ENCODE measurements at regions not wholly inside any gene's neighbourhood (a gene's known extent, or its start where the extent isn't known, plus 50 kb on each side); places are given as distances from the start of the nearest gene placed in this dataset.

DNA sequence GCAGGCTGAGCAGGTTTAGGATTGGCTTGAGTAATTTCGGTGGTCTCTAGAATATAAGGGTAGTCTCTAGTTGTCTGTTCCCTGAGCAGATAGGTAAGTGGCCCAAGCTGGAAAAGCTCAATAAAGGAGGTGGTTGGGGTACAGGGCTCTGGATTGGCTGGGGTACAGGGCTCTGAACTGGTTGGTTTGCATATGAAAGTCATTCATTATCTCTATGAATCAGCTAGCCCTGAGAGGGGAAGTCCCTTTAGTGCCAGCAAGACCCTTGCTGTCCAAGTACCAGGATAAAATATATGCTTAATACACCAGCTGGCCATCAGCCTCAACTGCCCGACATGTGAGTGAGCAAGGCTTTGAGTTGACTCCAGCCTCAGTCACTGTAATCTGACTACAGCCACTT is 93.0 kb downstream of the ZBTB18 start:
- ChIA-PET RAD21 (ENCODE audit: unreplicated experiment) (interaction anchor here (1.0 kb wide), 1 partner anchor 83 kb away, joined by 3 read pairs; no protein-coding TSS in a partner anchor), POLR2A (no interaction called here)
- no TSS peak for BruUV-seq (replicated peaks)

More for the DNA sequence above, 93.0 kb downstream of the ZBTB18 start:
- H3K4me2 ChIP-seq (ENCODE audit: control insufficient read depth, insufficient read depth): no peak overlapping the region
- ATAC-seq (peak; percentile 38; the same call in 2 of the 3 replicates), FAIRE-seq (no peak), DNase-seq (ENCODE audit: low read depth, low spot score) (no peak)
- in situ Hi-C loops (cut with MboI): no loop called here
- H3K9me3 ChIP-seq (replicated peaks; ENCODE audit: control insufficient read depth, insufficient read depth, low read length): no peaks in the 10 kb centered on the region
- no peaks in the 10 kb centered on the region for H3K4me1 ChIP-seq (ENCODE audit: control insufficient read depth, insufficient read depth, low read length)
- TF ChIP-seq ASH2L (IDR thresholded peaks at IDR 0.05; ENCODE audit: borderline replicate concordance, low read depth) (no peak), IKZF1 (conservative IDR thresholded peaks at IDR 0.05) (no peak), RB1 (IDR thresholded peaks at IDR 0.05; ENCODE audit: borderline replicate concordance) (no peak), CBX3 (IDR thresholded peaks at IDR 0.05; ENCODE audit: borderline replicate concordance, low read depth) (no peak), ZZZ3 (IDR thresholded peaks at IDR 0.05; ENCODE audit: control insufficient read depth, insufficient read length, low read depth) (no peak), PAX5 (IDR thresholded peaks at IDR 0.05; ENCODE audit: borderline replicate concordance, low read depth, low read length) (no peak), SREBF2 (IDR thresholded peaks at IDR 0.05; ENCODE audit: low read length) (no peak), HCFC1 (IDR thresholded peaks at IDR 0.05; ENCODE audit: low read length) (no peak), GATAD2B (conservative IDR thresholded peaks at IDR 0.05; ENCODE audit: low read depth) (no peak), CBX5 (IDR thresholded peaks at IDR 0.05; ENCODE audit: low read depth) (no peak), TCF12 (IDR thresholded peaks at IDR 0.05; ENCODE audit: low read depth, low read length) (no peak), LARP7 (IDR thresholded peaks at IDR 0.05) (no peak), ZSCAN29 (IDR thresholded peaks at IDR 0.05) (no peak), HDAC6 (IDR thresholded peaks at IDR 0.05; ENCODE audit: unreplicated experiment) (no peak)
- TF ChIP-seq, protein P1, sequence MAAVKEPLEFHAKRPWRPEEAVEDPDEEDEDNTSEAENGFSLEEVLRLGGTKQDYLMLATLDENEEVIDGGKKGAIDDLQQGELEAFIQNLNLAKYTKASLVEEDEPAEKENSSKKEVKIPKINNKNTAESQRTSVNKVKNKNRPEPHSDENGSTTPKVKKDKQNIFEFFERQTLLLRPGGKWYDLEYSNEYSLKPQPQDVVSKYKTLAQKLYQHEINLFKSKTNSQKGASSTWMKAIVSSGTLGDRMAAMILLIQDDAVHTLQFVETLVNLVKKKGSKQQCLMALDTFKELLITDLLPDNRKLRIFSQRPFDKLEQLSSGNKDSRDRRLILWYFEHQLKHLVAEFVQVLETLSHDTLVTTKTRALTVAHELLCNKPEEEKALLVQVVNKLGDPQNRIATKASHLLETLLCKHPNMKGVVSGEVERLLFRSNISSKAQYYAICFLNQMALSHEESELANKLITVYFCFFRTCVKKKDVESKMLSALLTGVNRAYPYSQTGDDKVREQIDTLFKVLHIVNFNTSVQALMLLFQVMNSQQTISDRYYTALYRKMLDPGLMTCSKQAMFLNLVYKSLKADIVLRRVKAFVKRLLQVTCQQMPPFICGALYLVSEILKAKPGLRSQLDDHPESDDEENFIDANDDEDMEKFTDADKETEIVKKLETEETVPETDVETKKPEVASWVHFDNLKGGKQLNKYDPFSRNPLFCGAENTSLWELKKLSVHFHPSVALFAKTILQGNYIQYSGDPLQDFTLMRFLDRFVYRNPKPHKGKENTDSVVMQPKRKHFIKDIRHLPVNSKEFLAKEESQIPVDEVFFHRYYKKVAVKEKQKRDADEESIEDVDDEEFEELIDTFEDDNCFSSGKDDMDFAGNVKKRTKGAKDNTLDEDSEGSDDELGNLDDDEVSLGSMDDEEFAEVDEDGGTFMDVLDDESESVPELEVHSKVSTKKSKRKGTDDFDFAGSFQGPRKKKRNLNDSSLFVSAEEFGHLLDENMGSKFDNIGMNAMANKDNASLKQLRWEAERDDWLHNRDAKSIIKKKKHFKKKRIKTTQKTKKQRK (IDR thresholded peaks at IDR 0.05; ENCODE audit: low read depth, low read length): no peak
- TF ChIP-seq, protein P2, sequence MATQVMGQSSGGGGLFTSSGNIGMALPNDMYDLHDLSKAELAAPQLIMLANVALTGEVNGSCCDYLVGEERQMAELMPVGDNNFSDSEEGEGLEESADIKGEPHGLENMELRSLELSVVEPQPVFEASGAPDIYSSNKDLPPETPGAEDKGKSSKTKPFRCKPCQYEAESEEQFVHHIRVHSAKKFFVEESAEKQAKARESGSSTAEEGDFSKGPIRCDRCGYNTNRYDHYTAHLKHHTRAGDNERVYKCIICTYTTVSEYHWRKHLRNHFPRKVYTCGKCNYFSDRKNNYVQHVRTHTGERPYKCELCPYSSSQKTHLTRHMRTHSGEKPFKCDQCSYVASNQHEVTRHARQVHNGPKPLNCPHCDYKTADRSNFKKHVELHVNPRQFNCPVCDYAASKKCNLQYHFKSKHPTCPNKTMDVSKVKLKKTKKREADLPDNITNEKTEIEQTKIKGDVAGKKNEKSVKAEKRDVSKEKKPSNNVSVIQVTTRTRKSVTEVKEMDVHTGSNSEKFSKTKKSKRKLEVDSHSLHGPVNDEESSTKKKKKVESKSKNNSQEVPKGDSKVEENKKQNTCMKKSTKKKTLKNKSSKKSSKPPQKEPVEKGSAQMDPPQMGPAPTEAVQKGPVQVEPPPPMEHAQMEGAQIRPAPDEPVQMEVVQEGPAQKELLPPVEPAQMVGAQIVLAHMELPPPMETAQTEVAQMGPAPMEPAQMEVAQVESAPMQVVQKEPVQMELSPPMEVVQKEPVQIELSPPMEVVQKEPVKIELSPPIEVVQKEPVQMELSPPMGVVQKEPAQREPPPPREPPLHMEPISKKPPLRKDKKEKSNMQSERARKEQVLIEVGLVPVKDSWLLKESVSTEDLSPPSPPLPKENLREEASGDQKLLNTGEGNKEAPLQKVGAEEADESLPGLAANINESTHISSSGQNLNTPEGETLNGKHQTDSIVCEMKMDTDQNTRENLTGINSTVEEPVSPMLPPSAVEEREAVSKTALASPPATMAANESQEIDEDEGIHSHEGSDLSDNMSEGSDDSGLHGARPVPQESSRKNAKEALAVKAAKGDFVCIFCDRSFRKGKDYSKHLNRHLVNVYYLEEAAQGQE (IDR thresholded peaks at IDR 0.05; ENCODE audit: low read depth, low read length): no peak
- TF ChIP-seq, protein P3, sequence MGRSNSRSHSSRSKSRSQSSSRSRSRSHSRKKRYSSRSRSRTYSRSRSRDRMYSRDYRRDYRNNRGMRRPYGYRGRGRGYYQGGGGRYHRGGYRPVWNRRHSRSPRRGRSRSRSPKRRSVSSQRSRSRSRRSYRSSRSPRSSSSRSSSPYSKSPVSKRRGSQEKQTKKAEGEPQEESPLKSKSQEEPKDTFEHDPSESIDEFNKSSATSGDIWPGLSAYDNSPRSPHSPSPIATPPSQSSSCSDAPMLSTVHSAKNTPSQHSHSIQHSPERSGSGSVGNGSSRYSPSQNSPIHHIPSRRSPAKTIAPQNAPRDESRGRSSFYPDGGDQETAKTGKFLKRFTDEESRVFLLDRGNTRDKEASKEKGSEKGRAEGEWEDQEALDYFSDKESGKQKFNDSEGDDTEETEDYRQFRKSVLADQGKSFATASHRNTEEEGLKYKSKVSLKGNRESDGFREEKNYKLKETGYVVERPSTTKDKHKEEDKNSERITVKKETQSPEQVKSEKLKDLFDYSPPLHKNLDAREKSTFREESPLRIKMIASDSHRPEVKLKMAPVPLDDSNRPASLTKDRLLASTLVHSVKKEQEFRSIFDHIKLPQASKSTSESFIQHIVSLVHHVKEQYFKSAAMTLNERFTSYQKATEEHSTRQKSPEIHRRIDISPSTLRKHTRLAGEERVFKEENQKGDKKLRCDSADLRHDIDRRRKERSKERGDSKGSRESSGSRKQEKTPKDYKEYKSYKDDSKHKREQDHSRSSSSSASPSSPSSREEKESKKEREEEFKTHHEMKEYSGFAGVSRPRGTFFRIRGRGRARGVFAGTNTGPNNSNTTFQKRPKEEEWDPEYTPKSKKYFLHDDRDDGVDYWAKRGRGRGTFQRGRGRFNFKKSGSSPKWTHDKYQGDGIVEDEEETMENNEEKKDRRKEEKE (IDR thresholded peaks at IDR 0.05): no peak
- ChIA-PET CTCF (no interaction called here), SMC1A (ENCODE audit: uncharacterized antibody, unreplicated experiment) (no interaction called here)
- no peaks in the 10 kb centered on the region for H4K20me1 ChIP-seq (ENCODE audit: control insufficient read depth, insufficient read depth)
- H3K4me3 ChIP-seq: no peak overlapping the region
- no peak overlapping the region for H3K9ac ChIP-seq (ENCODE audit: control insufficient read depth, insufficient read depth, low read length)
- H2AFZ ChIP-seq (ENCODE audit: control insufficient read depth, low read depth, low read length): no peak overlapping the region
- H3K27ac ChIP-seq (ENCODE audit: control insufficient read depth, insufficient read depth): no peak overlapping the region
- H3K79me2 ChIP-seq (ENCODE audit: control insufficient read depth, insufficient read depth, low read length): no peaks in the 10 kb centered on the region
- 0% methylated on average over 2 of the region's 2 CpGs for WGBS (ENCODE audit: insufficient coverage, insufficient replicate concordance, low lambda C conversion rate, missing lambda C conversion rate)
- H3K36me3 ChIP-seq (ENCODE audit: control insufficient read depth in 2 of 2, insufficient read depth in 2 of 2, low read length in 1 of 2): no peaks in the 10 kb centered on the region
- intact Hi-C loops (cut with micrococcal nuclease; ENCODE audit: unreplicated experiment): no loop called here
- H3K27me3 ChIP-seq (replicated peaks in 1 of 2; ENCODE audit: control insufficient read depth in 2 of 2, insufficient read depth in 2 of 2, low read length in 1 of 2): no peaks in the 10 kb centered on the region; a peak in 1 of 4 replicates
